Keratinocyte (primary cell): ENCODE measurements at regions not wholly inside any gene's neighbourhood (a gene's known extent, or its start where the extent isn't known, plus 50 kb on each side); places are given as distances from the start of the nearest gene placed in this dataset.

Experiments
- DNase-seq: peaks from one replicate; pipeline ENCODE4 v3.0.0-alpha.2; 2011; ENCODE audit warnings: low read depth, missing footprints, low spot score
- FAIRE-seq: peaks from 2 replicates; lab custom pipeline; 2011; peaks lifted over from hg19 to GRCh38; lab: Jason Lieb, UNC
- H2AFZ ChIP-seq: 2 replicates; pipeline ENCODE4 v1.6.0; 2012; ENCODE audit warnings: low read length, control low read depth, inconsistent platforms; ENCODE audit not compliant: control insufficient read depth
- H3K27ac ChIP-seq: 2 replicates; pipeline ENCODE4 v1.5.1; 2011; ENCODE audit warnings: low read length; ENCODE audit not compliant: control insufficient read depth, insufficient read depth
- H3K27me3 ChIP-seq: 3 replicates; pipeline ENCODE4 v1.6.0; 2011; ENCODE audit warnings: low read length; ENCODE audit not compliant: control insufficient read depth, insufficient read depth; ENCODE audit errors: extremely low read depth
- H3K36me3 ChIP-seq, 2 experiments: 2 replicates in 1 of 2; 3 replicates in 1 of 2; pipeline ENCODE4 v1.5.1; 2011; ENCODE audit warnings: low read length in 2 of 2, mild to moderate bottlenecking in 1 of 2; ENCODE audit not compliant: control insufficient read depth in 2 of 2, insufficient read depth in 2 of 2; ENCODE audit errors: extremely low read depth in 1 of 2
- H3K4me1 ChIP-seq: 3 replicates; pipeline ENCODE4 v1.5.1; 2011; ENCODE audit warnings: low read length; ENCODE audit not compliant: control insufficient read depth, insufficient read depth; ENCODE audit errors: extremely low read depth
- H3K4me2 ChIP-seq: 3 replicates; pipeline ENCODE4 v1.6.0; 2011; ENCODE audit warnings: low read depth, low read length; ENCODE audit not compliant: control insufficient read depth, insufficient read depth; ENCODE audit errors: extremely low read depth
- H3K4me3 ChIP-seq, 3 experiments: fragments of 200-600 bp in 1 of 3; sonication (generic) in 1 of 3; 2 replicates in 2 of 3; 3 replicates in 1 of 3; pipeline ENCODE4 v1.5.1; 2011 to 2016; ENCODE audit warnings: low read length in 3 of 3, mild to moderate bottlenecking in 3 of 3, control low read depth in 2 of 3, inconsistent platforms in 1 of 3, low read depth in 1 of 3, mixed read lengths in 1 of 3, mixed run types in 1 of 3, moderate library complexity in 1 of 3; ENCODE audit not compliant: control insufficient read depth in 2 of 3, insufficient read depth in 2 of 3; ENCODE audit errors: extremely low read depth in 1 of 3
- H3K79me2 ChIP-seq: 2 replicates; pipeline ENCODE4 v1.6.0; 2012; ENCODE audit warnings: low read length; ENCODE audit not compliant: control insufficient read depth, insufficient read depth
- H3K9ac ChIP-seq: 3 replicates; pipeline ENCODE4 v1.6.0; 2011; ENCODE audit warnings: low read length; ENCODE audit not compliant: control insufficient read depth, insufficient read depth; ENCODE audit errors: extremely low read depth
- H3K9me1 ChIP-seq: 3 replicates; pipeline ENCODE4 v1.6.0; 2011; ENCODE audit warnings: low read length; ENCODE audit not compliant: control insufficient read depth, insufficient read depth; ENCODE audit errors: extremely low read depth
- H3K9me3 ChIP-seq: 2 replicates; pipeline ENCODE4 v1.5.1; 2012; ENCODE audit warnings: low read depth, low read length; ENCODE audit not compliant: control insufficient read depth
- H4K20me1 ChIP-seq: 3 replicates; pipeline ENCODE4 v1.6.0; 2011; ENCODE audit warnings: low read length; ENCODE audit not compliant: control insufficient read depth, insufficient read depth; ENCODE audit errors: extremely low read depth
- CTCF ChIP-seq, 3 experiments: IDR thresholded peaks in 1 of 3; conservative IDR thresholded peaks in 1 of 3; optimal IDR thresholded peaks in 1 of 3; 2 replicates in 2 of 3; 3 replicates in 1 of 3; pipeline versions ENCODE3 to v1.5.1; 2011; ENCODE audit warnings: low read length in 3 of 3, mild to moderate bottlenecking in 3 of 3, moderate library complexity in 2 of 3, control low read depth in 1 of 3, inconsistent platforms in 1 of 3; ENCODE audit not compliant: insufficient read depth in 2 of 3; ENCODE audit errors: extremely low read depth in 1 of 3
- EZH2 ChIP-seq: IDR thresholded peaks from one replicate; pipeline ENCODE4 v1.6.1; 2012; ENCODE audit warnings: inconsistent platforms, mild to moderate bottlenecking, low read length, moderate library complexity
- dilution Hi-C: fragments of 300-500 bp; cut with MboI; formaldehyde crosslinking; loops from one replicate; pipeline ENCODE4 v1.7.0; 2020; ENCODE audit warnings: low sequenced_read_pairs; ENCODE audit not compliant: extremely low pct_ligation_motif_present

GRCh38 chr1:187053876-187054275 lies 225.1 kb downstream of the PLA2G4A start:
- H3K9me3 ChIP-seq = no peaks in the 10 kb centered on the region
- TF ChIP-seq EZH2 (no peak), CTCF (optimal IDR thresholded peaks at IDR 0.05 in 1 of 3, IDR thresholded peaks at IDR 0.05 in 1 of 3, conservative IDR thresholded peaks at IDR 0.05 in 1 of 3; ENCODE audit: extremely low read depth in 1 of 3, insufficient read depth in 2 of 3, low read length in 3 of 3) (no peak)
- no peaks in the 10 kb centered on the region for H4K20me1 ChIP-seq
- H3K79me2 ChIP-seq = no peaks in the 10 kb centered on the region
- no peak overlapping the region for H2AFZ ChIP-seq
- H3K4me3 ChIP-seq = no peak overlapping the region
- H3K27me3 ChIP-seq = no peaks in the 10 kb centered on the region
- dilution Hi-C loops = no loop called here
- H3K4me2 ChIP-seq = no peak overlapping the region
- H3K9ac ChIP-seq = no peak overlapping the region
- FAIRE-seq (no peak), DNase-seq (no peak)
- no peaks in the 10 kb centered on the region for H3K9me1 ChIP-seq
- H3K27ac ChIP-seq = no peak overlapping the region
- no peaks in the 10 kb centered on the region for H3K4me1 ChIP-seq
- no peaks in the 10 kb centered on the region for H3K36me3 ChIP-seq

GRCh38 chr1:187054862-187055757 lies 226.4 kb downstream of the PLA2G4A start:
- Histone ChIP-seq H3K4me3 (no peak overlapping the region), H3K27ac (no peak overlapping the region), H3K9ac (no peak overlapping the region), H3K9me3 (no peaks in the 10 kb centered on the region), H3K9me1 (no peaks in the 10 kb centered on the region), H2AFZ (no peak overlapping the region), H3K79me2 (no peaks in the 10 kb centered on the region), H3K4me2 (no peak overlapping the region), H3K27me3 (no peaks in the 10 kb centered on the region), H3K36me3 (no peaks in the 10 kb centered on the region), H4K20me1 (no peaks in the 10 kb centered on the region), H3K4me1 (no peaks in the 10 kb centered on the region)
- FAIRE-seq (no peak), DNase-seq (no peak)
- no peak for TF ChIP-seq CTCF (optimal IDR thresholded peaks at IDR 0.05 in 1 of 3, IDR thresholded peaks at IDR 0.05 in 1 of 3, conservative IDR thresholded peaks at IDR 0.05 in 1 of 3; ENCODE audit: extremely low read depth in 1 of 3, insufficient read depth in 2 of 3, low read length in 3 of 3)
- no peak for TF ChIP-seq EZH2
- dilution Hi-C loops = no loop called here
